ENCODE measurements at regions not wholly inside any gene's neighbourhood (a gene's known extent, or its start where the extent isn't known, plus 50 kb on each side); places are given as distances from the start of the nearest gene placed in this dataset.
"Not testable (repeated sequence)": the region's sequence is repeated elsewhere in the genome, so short reads cannot be mapped to it uniquely, and the experiment has no call there.

GRCh38 chr9:3658964-3659363, 133.2 kb upstream of the RFX3 start:
- DNase-seq = no peak

- no peak for DNase-seq
Measured at GRCh38 chr9:3656224-3656623, 130.4 kb upstream of the RFX3 start.

- no peak for DNase-seq
Measured at GRCh38 chr9:3650994-3651622, 125.3 kb upstream of the RFX3 start.

- no peak for DNase-seq
Measured at GRCh38 chr9:3648722-3649246, 123.0 kb upstream of the RFX3 start.

- no peak for DNase-seq
Measured at GRCh38 chr9:3648266-3648665, 122.5 kb upstream of the RFX3 start.

- no peak for DNase-seq
Measured at GRCh38 chr9:3647652-3648051, 121.9 kb upstream of the RFX3 start.

GRCh38 chr9:3646226-3646625, 120.4 kb upstream of the RFX3 start:
- DNase-seq = no peak

GRCh38 chr9:3642075-3642474, 116.3 kb upstream of the RFX3 start:
- DNase-seq = not testable (repeated sequence)

GRCh38 chr9:3629495-3629894, 103.7 kb upstream of the RFX3 start:
- no peak for DNase-seq

GRCh38 chr9:3628239-3628638, 102.4 kb upstream of the RFX3 start:
- DNase-seq = no peak

- DNase-seq = no peak
Measured at GRCh38 chr9:3608011-3608410, 82.2 kb upstream of the RFX3 start.

- no peak for DNase-seq
Measured at GRCh38 chr9:3600672-3601071, 74.9 kb upstream of the RFX3 start.

- no peak for DNase-seq
Measured at GRCh38 chr9:3597792-3598191, 72.0 kb upstream of the RFX3 start.

GRCh38 chr9:3586066-3586465, 60.3 kb upstream of the RFX3 start:
- no peak for DNase-seq

GRCh38 chr9:3585606-3586005, 59.8 kb upstream of the RFX3 start:
- DNase-seq = no peak

GRCh38 chr9:3578786-3579185, 53.0 kb upstream of the RFX3 start:
- no peak for DNase-seq

- no peak for DNase-seq
Measured at GRCh38 chr9:3576328-3576727, 50.5 kb upstream of the RFX3 start.

- no peak for DNase-seq
Measured at GRCh38 chr9:3575821-3576220, 50.0 kb upstream of the RFX3 start.

Data from activated CD8-positive, alpha-beta memory T cell treated with anti-CD3 and anti-CD28 coated beads, Interleukin-2, amount 50 U/mL, for 4 hours (primary cell).